ENCODE measurements at regions not wholly inside any gene's neighbourhood (a gene's known extent, or its start where the extent isn't known, plus 50 kb on each side); places are given as distances from the start of the nearest gene placed in this dataset.

GRCh38 chr12:58496411-58497190, 423.7 kb downstream of the LRIG3 start:
- DNase-seq: no peak

DNA sequence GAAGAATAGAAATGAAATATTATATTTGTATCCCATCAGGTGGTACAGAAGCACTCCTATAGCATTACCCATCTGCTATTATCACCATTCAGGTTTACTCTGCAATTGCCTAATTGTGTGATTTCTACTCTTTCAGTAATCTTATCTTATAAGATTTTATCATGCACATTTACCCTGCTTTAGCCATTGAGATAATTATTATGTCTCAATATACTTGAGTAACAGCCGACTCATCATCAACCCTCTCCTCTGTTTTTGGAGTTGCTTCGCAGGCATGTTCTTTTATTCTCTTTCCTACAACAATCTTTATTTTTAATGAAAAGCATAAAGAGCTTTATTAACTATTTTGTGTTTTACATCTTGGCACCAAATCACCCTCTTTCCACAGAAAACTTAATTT, 419.9 kb downstream of the LRIG3 start:
- no peak for DNase-seq

- no peak for DNase-seq
Observed at GRCh38 chr12:58502226-58502625, 418.1 kb downstream of the LRIG3 start.

DNA sequence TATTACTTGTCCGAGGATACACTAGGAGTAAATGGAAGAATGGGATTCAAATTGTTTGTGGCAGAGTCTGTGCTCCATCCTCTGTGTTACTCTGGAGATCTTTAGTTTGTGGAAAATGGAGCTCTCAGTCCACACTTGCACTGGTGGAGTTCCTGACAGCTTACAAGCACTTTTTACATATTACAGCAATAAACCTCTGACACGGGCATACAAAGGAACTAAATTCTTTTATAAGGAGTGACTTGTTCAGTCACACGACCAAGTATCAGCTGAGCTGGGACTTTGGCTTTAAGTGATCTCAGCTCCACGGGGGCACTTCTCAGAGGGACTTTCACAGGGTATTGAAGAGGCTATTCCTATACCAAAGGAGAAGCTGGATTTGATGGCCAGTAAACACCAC, 417.5 kb downstream of the LRIG3 start:
- DNase-seq: no peak

DNA sequence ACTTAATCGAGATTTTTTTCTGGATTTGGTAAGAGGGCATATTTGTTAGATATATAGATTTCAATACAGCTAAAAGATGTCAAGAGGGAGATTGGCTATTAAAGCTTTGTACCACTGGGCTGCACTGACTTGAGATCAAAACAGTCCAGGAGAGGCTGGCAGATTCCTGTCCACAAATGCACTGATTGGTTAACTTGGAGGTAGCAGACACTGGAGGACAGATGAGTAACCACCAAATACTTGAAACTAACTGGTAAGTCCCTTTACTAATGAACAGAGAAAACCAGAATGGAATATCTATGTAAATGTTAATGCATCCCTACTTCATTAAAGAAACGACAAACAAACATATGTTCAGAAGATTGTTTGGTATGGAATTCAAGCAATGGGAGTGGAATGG, 416.6 kb downstream of the LRIG3 start:
- DNase-seq: no peak

- no peak for DNase-seq
Observed at GRCh38 chr12:58504143-58504938, 416.0 kb downstream of the LRIG3 start.

GRCh38 chr12:58509116-58509885, 411.0 kb downstream of the LRIG3 start:
- no peak for DNase-seq

DNA sequence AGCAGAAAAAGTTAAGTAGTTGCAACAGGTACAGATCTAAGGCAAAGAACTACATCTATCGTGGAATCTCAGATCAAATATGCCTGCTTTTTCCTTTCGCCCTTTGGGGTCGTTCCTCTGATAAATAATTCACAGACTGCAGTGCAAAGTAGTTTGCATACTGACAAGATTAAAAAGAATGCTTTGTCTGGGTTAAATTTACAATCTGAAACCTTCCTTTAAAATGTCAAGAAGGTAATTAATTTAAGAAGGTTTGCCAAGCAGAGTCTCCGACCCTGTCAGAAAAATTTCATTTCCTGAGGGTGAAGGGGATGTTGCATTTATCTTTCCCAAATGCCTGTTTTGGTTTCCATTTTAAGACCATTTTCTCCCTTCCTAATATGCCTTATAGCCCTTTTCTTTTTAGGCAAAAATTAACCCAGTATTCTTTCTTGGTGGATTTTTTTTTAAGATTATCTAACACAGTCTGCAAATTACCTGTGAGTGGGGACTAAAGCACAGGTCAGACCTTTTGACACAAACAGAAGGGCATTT, 406.9 kb downstream of the LRIG3 start:
- no peak for DNase-seq

DNA sequence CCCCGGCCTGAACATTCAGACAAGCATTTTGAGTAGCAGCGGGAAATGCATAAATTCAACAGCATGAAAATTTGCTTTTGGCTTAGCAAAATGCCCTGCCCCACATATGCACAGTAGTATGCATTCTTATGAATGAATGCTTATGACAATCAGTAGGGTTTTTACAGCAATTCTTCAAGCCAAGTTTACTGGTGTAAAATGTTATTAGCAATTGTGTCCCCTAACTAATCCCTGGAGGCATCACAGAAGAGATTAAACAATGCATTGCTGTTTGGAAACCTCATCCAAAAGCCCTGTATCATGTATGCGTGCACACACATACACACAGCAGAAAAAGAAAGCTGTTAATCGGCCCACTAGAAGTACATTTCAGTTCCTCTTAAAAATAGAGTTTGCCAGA, 406.5 kb downstream of the LRIG3 start:
- DNase-seq: no peak

DNA sequence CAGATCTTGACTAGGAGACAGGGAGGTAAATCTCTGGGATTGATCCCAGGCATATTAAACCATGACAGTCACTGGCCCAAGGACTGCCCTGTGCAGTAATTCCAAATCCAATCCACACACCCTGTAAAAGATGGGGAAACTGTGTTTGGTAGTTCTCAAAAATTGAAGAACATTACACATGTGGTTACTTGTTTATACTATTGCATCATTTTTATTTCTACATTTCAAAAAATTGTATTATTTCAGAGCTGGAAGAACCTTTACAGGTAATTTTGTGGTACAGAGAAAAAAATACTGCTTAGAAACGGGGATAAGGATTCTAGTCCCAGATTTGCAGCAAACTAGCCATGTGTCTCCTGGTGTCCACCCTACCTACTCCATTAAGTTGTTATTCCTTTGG, 400.5 kb downstream of the LRIG3 start:
- DNase-seq: no peak

DNA sequence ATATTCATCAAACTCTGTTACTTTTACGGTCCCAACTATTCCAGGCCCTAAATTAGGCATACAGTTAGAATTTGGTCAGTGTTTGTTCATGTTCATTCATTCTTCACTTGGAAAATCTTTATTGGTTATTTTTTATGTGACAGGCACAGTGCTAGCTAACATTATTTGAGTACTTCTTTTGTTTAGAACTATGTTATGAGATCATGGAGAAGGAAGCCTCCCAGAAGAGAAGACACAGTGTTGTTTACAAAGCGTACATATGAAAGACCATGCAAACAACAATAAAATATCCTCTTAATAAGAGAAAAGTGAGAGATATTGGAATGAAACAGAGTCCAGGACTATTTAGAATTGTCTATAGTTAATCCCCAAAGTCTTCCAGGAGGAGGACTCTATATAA, 399.2 kb downstream of the LRIG3 start:
- DNase-seq: no peak

GRCh38 chr12:58521796-58522195, 398.5 kb downstream of the LRIG3 start:
- DNase-seq: no peak

DNA sequence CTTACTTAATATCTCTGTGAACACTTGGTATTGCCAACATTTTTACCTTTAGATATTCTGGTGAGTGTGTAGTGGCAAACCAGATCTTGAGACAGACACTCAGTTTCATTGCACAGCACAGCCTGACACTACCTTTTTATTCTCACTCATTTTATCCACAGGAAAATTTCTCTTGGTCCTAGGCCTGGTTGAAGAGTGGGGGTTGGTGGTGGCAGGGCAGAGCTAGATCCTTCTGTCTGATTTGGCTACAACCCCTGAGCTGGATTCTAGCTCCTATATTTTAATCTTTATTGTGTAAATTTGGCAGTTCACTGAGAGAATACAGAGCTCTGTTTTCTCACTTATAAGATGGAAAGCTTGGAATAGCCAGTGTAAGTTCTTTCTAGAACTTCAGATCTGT, 396.9 kb downstream of the LRIG3 start:
- no peak for DNase-seq

GRCh38 chr12:58528271-58528670, 392.0 kb downstream of the LRIG3 start:
- DNase-seq: no peak

- no peak for DNase-seq
Observed at GRCh38 chr12:58529114-58529665, 391.1 kb downstream of the LRIG3 start.

- DNase-seq: no peak
Observed at GRCh38 chr12:58529897-58530741, 390.2 kb downstream of the LRIG3 start.

- DNase-seq: no peak
Observed at GRCh38 chr12:58530742-58531062, 389.6 kb downstream of the LRIG3 start.

GRCh38 chr12:58532855-58533608, 387.3 kb downstream of the LRIG3 start:
- DNase-seq: no peak

- DNase-seq: no peak
Observed at GRCh38 chr12:58533652-58534051, 386.7 kb downstream of the LRIG3 start.

- DNase-seq: no peak
Observed at GRCh38 chr12:58537278-58537677, 383.0 kb downstream of the LRIG3 start.

DNA sequence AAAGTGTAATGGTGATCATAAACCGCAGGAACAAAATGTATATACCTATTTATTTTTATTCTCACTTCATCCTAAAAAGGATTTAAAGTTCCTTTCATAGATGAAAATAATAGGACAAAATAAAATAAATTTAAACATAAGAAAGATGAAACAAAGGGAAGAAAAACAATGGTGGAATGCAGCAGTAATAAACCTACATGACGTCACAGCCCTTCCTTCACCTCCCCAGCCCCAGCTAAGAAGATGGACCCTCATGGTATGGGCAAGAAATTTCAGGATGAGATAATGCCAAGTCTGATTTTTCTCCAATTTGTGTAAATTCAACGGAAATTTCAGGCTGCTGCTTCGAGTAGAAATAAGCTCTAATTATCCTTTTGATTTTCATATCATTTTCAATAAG, 381.0 kb downstream of the LRIG3 start:
- no peak for DNase-seq
